Osteoblast (primary cell): ENCODE measurements at regions not wholly inside any gene's neighbourhood (a gene's known extent, or its start where the extent isn't known, plus 50 kb on each side); places are given as distances from the start of the nearest gene placed in this dataset.

Experiments
- DNase-seq: peaks from one replicate; pipeline ENCODE4 v3.0.0; 2011; ENCODE audit warnings: low spot score, mixed read lengths; ENCODE audit not compliant: insufficient read length; ENCODE audit errors: missing footprints
- H2AFZ ChIP-seq: 2 replicates; pipeline ENCODE4 v1.6.0; 2011; ENCODE audit warnings: mild to moderate bottlenecking, low read length
- H3K27ac ChIP-seq: 2 replicates; pipeline ENCODE4 v1.5.1; 2011; ENCODE audit warnings: mild to moderate bottlenecking, low read depth, low read length, moderate library complexity
- H3K27me3 ChIP-seq: 2 replicates; pipeline ENCODE4 v1.6.0; 2012; ENCODE audit warnings: mild to moderate bottlenecking, control low read depth, inconsistent platforms, low read length, moderate library complexity; ENCODE audit not compliant: insufficient read depth
- H3K36me3 ChIP-seq: 2 replicates; pipeline ENCODE4 v1.5.1; 2011; ENCODE audit warnings: mild to moderate bottlenecking, low read length, control low read depth, moderate library complexity; ENCODE audit not compliant: insufficient read depth
- H3K4me1 ChIP-seq: 2 replicates; pipeline ENCODE4 v1.5.1; 2011; ENCODE audit warnings: mild to moderate bottlenecking, low read length, control low read depth, moderate library complexity; ENCODE audit not compliant: insufficient read depth
- H3K4me2 ChIP-seq: 2 replicates; pipeline ENCODE4 v1.6.0; 2011; ENCODE audit warnings: mild to moderate bottlenecking, low read length; ENCODE audit not compliant: insufficient read depth
- H3K4me3 ChIP-seq: fragments of 200-600 bp; sonication (generic); 3 replicates; pipeline ENCODE4 v1.5.1; 2012; ENCODE audit warnings: mild to moderate bottlenecking, low read length, inconsistent platforms; ENCODE audit not compliant: insufficient read depth
- H3K79me2 ChIP-seq: 2 replicates; pipeline ENCODE4 v1.6.0; 2012; ENCODE audit warnings: mild to moderate bottlenecking, low read length, control low read depth, inconsistent platforms; ENCODE audit not compliant: insufficient read depth
- H3K9me3 ChIP-seq: 2 replicates; pipeline ENCODE4 v1.5.1; 2011; ENCODE audit warnings: low read depth, low read length, control low read depth
- H4K20me1 ChIP-seq: 2 replicates; pipeline ENCODE4 v1.6.0; 2012; ENCODE audit warnings: mild to moderate bottlenecking, low read length, control low read depth; ENCODE audit not compliant: insufficient read depth
- CTCF ChIP-seq: IDR thresholded peaks from 2 replicates; pipeline ENCODE4 v1.5.1; 2011; ENCODE audit warnings: mild to moderate bottlenecking, low read depth, low read length, moderate library complexity; ENCODE audit errors: extremely low read depth

- Histone ChIP-seq H3K36me3 (no peaks in the 10 kb centered on the region), H3K27ac (no peak overlapping the region), H4K20me1 (no peaks in the 10 kb centered on the region), H3K79me2 (no peaks in the 10 kb centered on the region), H3K4me2 (no peak overlapping the region), H3K9me3 (no peaks in the 10 kb centered on the region), H3K27me3 (no peaks in the 10 kb centered on the region), H3K4me3 (no peak overlapping the region), H3K4me1 (peaks cover 5% of the 10 kb centered on the region), H2AFZ (no peak overlapping the region)
- DNase-seq = no peak
- TF ChIP-seq CTCF = no peak
These were observed 259.1 kb downstream of the CLIC5 start for GRCh38 chr6:45756606-45757005.

- no peaks in the 10 kb centered on the region for H3K36me3 ChIP-seq
- H2AFZ ChIP-seq = no peak overlapping the region
- no peaks in the 10 kb centered on the region for H4K20me1 ChIP-seq
- peaks cover 3% of the 10 kb centered on the region for H3K27me3 ChIP-seq
- H3K9me3 ChIP-seq = no peaks in the 10 kb centered on the region
- H3K4me2 ChIP-seq = no peak overlapping the region
- no peak overlapping the region for H3K27ac ChIP-seq
- no peak overlapping the region for H3K4me3 ChIP-seq
- no peaks in the 10 kb centered on the region for H3K79me2 ChIP-seq
- peaks cover 5% of the 10 kb centered on the region for H3K4me1 ChIP-seq
- no peak for DNase-seq
- TF ChIP-seq CTCF = no peak
These were observed 261.2 kb downstream of the CLIC5 start for GRCh38 chr6:45754432-45754831.

- H3K79me2 ChIP-seq = no peaks in the 10 kb centered on the region
- peaks cover 5% of the 10 kb centered on the region for H3K27me3 ChIP-seq
- no peak for TF ChIP-seq CTCF
- no peak overlapping the region for H3K4me2 ChIP-seq
- DNase-seq = no peak
- no peaks in the 10 kb centered on the region for H3K9me3 ChIP-seq
- H3K4me1 ChIP-seq = peaks cover 8% of the 10 kb centered on the region
- H3K4me3 ChIP-seq = no peak overlapping the region
- no peaks in the 10 kb centered on the region for H3K36me3 ChIP-seq
- H3K27ac ChIP-seq = no peak overlapping the region
- no peaks in the 10 kb centered on the region for H4K20me1 ChIP-seq
- H2AFZ ChIP-seq = no peak overlapping the region
These were observed 269.6 kb downstream of the CLIC5 start for GRCh38 chr6:45746046-45746445.

GRCh38 chr6:45743028-45743615, 272.5 kb downstream of the CLIC5 start:
- H3K36me3 ChIP-seq = no peaks in the 10 kb centered on the region
- H2AFZ ChIP-seq = no peak overlapping the region
- H3K27ac ChIP-seq = no peak overlapping the region
- H3K4me2 ChIP-seq = no peak overlapping the region
- peaks cover 8% of the 10 kb centered on the region for H3K4me1 ChIP-seq
- DNase-seq = peak; percentile 8
- no peaks in the 10 kb centered on the region for H4K20me1 ChIP-seq
- no peak overlapping the region for H3K4me3 ChIP-seq
- TF ChIP-seq CTCF = no peak
- H3K9me3 ChIP-seq = no peaks in the 10 kb centered on the region
- no peaks in the 10 kb centered on the region for H3K79me2 ChIP-seq
- H3K27me3 ChIP-seq = peaks cover 3% of the 10 kb centered on the region
